ENCODE measurements at regions not wholly inside any gene's neighbourhood (a gene's known extent, or its start where the extent isn't known, plus 50 kb on each side); places are given as distances from the start of the nearest gene placed in this dataset.
"Not testable (repeated sequence)": the region's sequence is repeated elsewhere in the genome, so short reads cannot be mapped to it uniquely, and the experiment has no call there.

- DNase-seq: no peak
Measured at GRCh38 chr4:184907810-184908209, 82.0 kb upstream of the ACSL1 start.

GRCh38 chr4:184911310-184911709 lies 85.5 kb upstream of the ACSL1 start:
- DNase-seq: no peak

GRCh38 chr4:184913356-184914143 lies 87.8 kb upstream of the ACSL1 start:
- no peak for DNase-seq

- DNase-seq: not testable (repeated sequence)
Measured at GRCh38 chr4:184918799-184919198, 93.0 kb upstream of the ACSL1 start.

GRCh38 chr4:184921456-184921855 lies 95.7 kb upstream of the ACSL1 start:
- no peak for DNase-seq

GRCh38 chr4:184922301-184922700 lies 96.0 kb upstream of the HELT start:
- DNase-seq: no peak

GRCh38 chr4:184924516-184924915 lies 93.8 kb upstream of the HELT start:
- no peak for DNase-seq

GRCh38 chr4:184929476-184929875 lies 88.8 kb upstream of the HELT start:
- DNase-seq: no peak

GRCh38 chr4:184930026-184930425 lies 88.3 kb upstream of the HELT start:
- DNase-seq: no peak

GRCh38 chr4:184932343-184932742 lies 85.9 kb upstream of the HELT start:
- DNase-seq: no peak

GRCh38 chr4:184933311-184933710 lies 85.0 kb upstream of the HELT start:
- DNase-seq: no peak

GRCh38 chr4:184934184-184934583 lies 84.1 kb upstream of the HELT start:
- no peak for DNase-seq

- no peak for DNase-seq
Measured at GRCh38 chr4:184934961-184935360, 83.3 kb upstream of the HELT start.

- DNase-seq: no peak
Measured at GRCh38 chr4:184936071-184936470, 82.2 kb upstream of the HELT start.

- DNase-seq: no peak
Measured at GRCh38 chr4:184937030-184937710, 81.1 kb upstream of the HELT start.

- DNase-seq: no peak
Measured at GRCh38 chr4:184937745-184938144, 80.5 kb upstream of the HELT start.

GRCh38 chr4:184938871-184939270 lies 79.4 kb upstream of the HELT start:
- DNase-seq: no peak

GRCh38 chr4:184939978-184940377 lies 78.3 kb upstream of the HELT start:
- DNase-seq: no peak

GRCh38 chr4:184940500-184940899 lies 77.8 kb upstream of the HELT start:
- DNase-seq: no peak

GRCh38 chr4:184941671-184942418 lies 76.4 kb upstream of the HELT start:
- DNase-seq: no peak

- DNase-seq: no peak
Measured at GRCh38 chr4:184942444-184943425, 75.6 kb upstream of the HELT start.

GRCh38 chr4:184949020-184949419 lies 69.3 kb upstream of the HELT start:
- no peak for DNase-seq

All from NCI-H524 treated with DMSO at 0.1 percent for 48 hours (cell line).